HL-60 (cell line): ENCODE measurements at regions not wholly inside any gene's neighbourhood (a gene's known extent, or its start where the extent isn't known, plus 50 kb on each side); places are given as distances from the start of the nearest gene placed in this dataset.

ENCODE experiments used
- DNase-seq, 2 experiments: peaks; one replicate each; pipeline ENCODE4 v3.0.0-alpha.2; 2010 to 2020; ENCODE audit warnings: low read depth in 1 of 2, low spot score in 1 of 2
- H3K27ac ChIP-seq: fragments of 250-450 bp; sonication (Bioruptor Pico); replicated peaks from 2 replicates; pipeline ENCODE4 v1.5.1; 2020; ENCODE audit warnings: mild to moderate bottlenecking, moderate library complexity
- H3K27me3 ChIP-seq: fragments of 250-450 bp; sonication (Bioruptor Pico); 2 replicates; pipeline ENCODE4 v1.5.1; 2021; ENCODE audit warnings: mild to moderate bottlenecking, moderate library complexity; ENCODE audit not compliant: insufficient read depth, poor library complexity, severe bottlenecking
- H3K4me3 ChIP-seq: replicated peaks from 2 replicates; pipeline ENCODE4 v1.5.1; 2011; ENCODE audit warnings: mild to moderate bottlenecking, control low read depth, low read length; ENCODE audit not compliant: insufficient read depth
- CTCF ChIP-seq: IDR thresholded peaks from one replicate; pipeline ENCODE4 v1.5.1; 2011; ENCODE audit warnings: low read length, control low read depth, inconsistent platforms; ENCODE audit not compliant: insufficient read depth
- GABPA ChIP-seq: IDR thresholded peaks from 2 replicates; pipeline ENCODE4 v1.6.1; 2012; ENCODE audit warnings: low read depth
- POLR2AphosphoS5 ChIP-seq: IDR thresholded peaks from 2 replicates; pipeline ENCODE4 v1.6.1; 2012; ENCODE audit warnings: low read depth
- REST ChIP-seq: IDR thresholded peaks from 2 replicates; pipeline ENCODE4 v1.6.1; 2012; ENCODE audit warnings: low read depth; ENCODE audit not compliant: insufficient replicate concordance
- SPI1 ChIP-seq: IDR thresholded peaks from 2 replicates; pipeline ENCODE4 v1.6.1; 2012; ENCODE audit warnings: low read depth, mild to moderate bottlenecking, borderline replicate concordance

- H3K27ac ChIP-seq: no peak overlapping the region
- H3K4me3 ChIP-seq: no peak overlapping the region
- no peaks in the 10 kb centered on the region for H3K27me3 ChIP-seq
- DNase-seq: no peak
- no peak for TF ChIP-seq POLR2AphosphoS5
- TF ChIP-seq GABPA: no peak
- no peak for TF ChIP-seq SPI1
- no peak for TF ChIP-seq CTCF
- TF ChIP-seq REST: no peak
Observed at GRCh38 chr11:112649856-112650255, 311.4 kb upstream of the NCAM1 start.

GRCh38 chr11:112650527-112650926 is 310.7 kb upstream of the NCAM1 start:
- no peak overlapping the region for H3K4me3 ChIP-seq
- TF ChIP-seq REST (no peak), POLR2AphosphoS5 (no peak)
- H3K27me3 ChIP-seq: no peaks in the 10 kb centered on the region
- H3K27ac ChIP-seq: no peak overlapping the region
- DNase-seq: no peak

- DNase-seq: no peak
- H3K27me3 ChIP-seq: no peaks in the 10 kb centered on the region
- TF ChIP-seq CTCF (no peak), GABPA (no peak), SPI1 (no peak), POLR2AphosphoS5 (no peak), REST (no peak)
- H3K27ac ChIP-seq: no peak overlapping the region
- H3K4me3 ChIP-seq: no peak overlapping the region
Observed at GRCh38 chr11:112651386-112651785, 309.8 kb upstream of the NCAM1 start.
